HG02678 (cell line): ENCODE measurements at regions not wholly inside any gene's neighbourhood (a gene's known extent, or its start where the extent isn't known, plus 50 kb on each side); places are given as distances from the start of the nearest gene placed in this dataset.

Source experiments
- ATAC-seq: cut with Tn5 transposase; IDR thresholded peaks from one replicate; pipeline ENCODE4 v1.9.1; 2021; ENCODE audit warnings: mild to moderate bottlenecking, moderate library complexity; ENCODE audit not compliant: unreplicated experiment

DNA sequence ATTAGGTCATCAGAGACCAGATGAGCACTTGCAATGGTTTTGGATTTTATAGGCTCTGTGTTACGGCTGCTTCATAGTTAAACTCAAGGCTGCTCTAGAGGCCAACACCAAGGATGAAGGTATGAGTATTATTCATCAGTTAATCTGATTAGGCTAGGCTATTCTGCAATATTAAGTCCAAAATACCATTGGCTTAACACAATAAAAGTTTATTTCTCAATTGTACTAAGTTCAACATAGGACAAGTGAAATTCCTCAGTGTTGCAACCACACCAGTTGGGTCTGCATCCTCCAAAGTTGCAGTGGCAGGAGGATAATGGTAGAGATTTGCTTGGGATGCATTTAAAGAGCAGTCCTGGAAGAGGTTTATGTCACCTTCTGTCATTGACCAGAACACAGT is 538.3 kb upstream of the CDH2 start:
- ATAC-seq: no peak

DNA sequence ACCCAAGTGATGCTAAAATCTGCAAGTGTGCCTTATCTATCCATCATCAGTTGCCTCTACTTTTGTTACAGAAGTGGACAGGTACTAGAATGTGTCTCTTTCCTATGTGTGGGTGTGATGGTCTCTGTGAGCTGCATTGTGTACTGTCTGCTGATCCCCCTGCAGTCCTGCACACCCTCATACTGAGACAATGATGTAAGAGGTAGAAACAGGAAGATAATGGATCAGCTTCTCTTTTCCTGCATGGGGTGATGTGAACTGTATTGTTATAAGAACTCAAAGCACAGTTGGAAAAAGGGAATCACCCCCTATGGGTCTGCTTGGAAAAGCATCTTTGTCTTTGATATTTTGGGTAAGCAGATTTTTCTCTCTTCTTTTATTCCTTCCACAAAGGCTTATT is 537.6 kb upstream of the CDH2 start:
- no peak for ATAC-seq

DNA sequence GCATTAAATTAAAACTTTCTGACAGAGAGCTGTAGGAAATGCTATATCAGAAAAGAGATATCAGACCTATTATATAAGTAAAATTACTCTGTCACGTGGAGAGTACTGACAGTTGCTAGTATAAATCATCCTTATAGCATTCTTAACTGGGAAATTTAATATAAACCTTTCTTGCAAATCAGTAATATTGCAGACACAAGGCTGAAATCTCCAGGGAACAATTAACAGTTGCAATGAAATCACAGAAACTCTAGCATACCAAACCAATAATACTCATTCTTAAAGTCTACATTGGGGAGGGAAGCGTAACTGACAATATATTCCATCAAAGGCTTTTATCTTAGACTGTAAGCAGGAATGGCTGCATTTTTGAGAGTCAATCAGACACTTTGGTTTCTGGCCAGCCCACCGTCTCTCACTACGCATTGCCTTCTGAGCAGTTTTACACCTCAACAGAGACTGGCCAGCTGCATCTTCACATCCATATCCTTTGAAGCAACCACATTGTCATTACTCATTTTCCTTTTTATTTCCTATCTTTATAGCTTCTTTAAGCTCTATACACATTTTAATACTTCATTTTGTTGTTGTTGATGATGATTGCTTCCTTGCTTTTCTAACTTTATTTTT is 536.0 kb upstream of the CDH2 start:
- no peak for ATAC-seq

DNA sequence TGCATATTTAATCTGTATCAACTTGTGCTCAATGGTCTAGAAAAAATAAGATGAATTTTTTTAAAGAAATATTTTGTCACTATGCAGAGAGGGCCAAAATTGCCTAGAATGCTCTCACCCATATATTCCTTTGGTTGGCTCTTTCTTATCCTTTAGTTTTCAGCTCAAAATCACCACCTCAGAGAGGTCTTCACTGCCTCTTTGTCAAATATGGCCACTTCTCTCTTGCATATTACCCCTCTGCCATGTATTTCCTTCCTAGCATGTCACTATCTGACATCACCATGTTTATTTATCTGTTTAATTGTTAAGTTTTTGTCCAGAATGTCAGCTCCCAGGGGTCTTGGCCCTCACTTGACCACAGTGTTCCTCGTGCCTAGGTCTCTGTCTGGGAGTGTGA is 535.2 kb upstream of the CDH2 start:
- no peak for ATAC-seq

DNA sequence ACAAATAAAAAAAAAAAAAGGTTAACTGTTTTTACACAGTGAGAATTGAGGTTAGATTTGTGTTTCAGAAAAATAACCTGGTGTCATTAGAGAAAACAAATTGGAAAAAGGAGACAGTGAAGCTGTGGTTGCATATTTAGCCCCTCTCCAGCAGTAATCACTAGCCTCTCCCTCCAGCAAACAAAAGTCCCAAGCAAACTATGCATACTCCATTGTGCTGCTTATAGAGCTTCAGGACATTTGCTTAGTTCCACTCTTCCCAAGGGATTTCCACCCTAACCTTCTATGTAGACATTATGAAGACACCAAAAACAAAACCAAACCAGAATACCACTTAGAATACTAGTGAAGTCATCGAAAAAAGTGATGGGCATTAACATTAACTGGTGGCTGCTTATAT is 534.2 kb upstream of the CDH2 start:
- no peak for ATAC-seq

DNA sequence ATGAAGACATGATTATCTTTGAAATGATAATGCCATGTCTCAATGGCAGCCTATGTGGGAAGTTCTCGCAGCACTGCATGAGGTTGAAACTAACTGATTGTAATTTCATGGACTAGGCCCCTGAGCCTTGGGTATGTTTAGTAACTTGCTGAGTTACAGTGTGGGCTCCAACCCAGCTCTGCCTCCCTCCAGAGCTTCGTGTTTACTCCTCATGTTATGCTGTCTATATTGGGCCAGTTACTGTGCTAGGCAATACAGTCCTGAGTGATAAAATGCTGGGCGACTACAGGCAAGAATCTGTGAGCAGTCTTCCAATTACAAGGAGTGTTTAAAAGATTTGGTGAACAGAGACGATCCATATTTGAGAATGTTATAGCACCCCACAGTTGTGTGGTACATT is 530.1 kb upstream of the CDH2 start:
- no peak for ATAC-seq

DNA sequence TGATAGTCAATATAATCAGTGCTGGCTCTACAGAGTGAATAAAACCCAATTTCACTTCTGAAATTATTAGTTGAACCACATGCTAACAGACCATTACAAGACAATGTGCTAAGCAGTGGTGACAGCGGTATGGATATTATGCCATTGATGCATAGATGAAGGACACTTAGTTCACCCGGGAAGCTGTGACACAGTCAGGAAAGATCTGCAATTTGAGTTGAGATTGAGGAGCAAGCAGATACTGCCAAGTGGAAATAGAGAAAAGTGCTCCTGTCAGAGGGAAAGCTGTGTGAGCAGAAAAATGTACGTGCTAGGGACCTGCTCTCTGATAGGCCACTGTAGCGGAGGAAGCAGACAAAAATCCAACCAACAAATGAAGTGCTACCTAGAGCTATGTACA is 529.5 kb upstream of the CDH2 start:
- no peak for ATAC-seq

DNA sequence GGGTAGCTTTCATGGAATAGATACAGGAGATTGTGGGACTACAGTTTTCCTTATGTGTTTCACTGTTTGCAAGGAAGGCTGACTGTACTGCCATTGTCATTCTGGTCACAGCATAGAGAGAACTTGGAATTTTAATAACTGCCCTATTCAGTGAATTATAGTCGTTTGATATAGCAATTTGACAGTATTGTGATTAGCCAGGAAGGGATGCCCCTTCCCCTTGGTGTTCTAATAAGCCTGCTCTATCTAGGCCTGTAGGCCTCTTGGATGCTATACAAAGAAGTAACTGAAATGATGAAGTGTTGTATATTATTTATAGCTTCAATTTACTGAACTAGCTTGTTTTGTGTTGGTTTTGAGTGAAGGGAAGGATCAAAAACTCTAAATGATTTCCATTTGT is 528.6 kb upstream of the CDH2 start:
- no peak for ATAC-seq

DNA sequence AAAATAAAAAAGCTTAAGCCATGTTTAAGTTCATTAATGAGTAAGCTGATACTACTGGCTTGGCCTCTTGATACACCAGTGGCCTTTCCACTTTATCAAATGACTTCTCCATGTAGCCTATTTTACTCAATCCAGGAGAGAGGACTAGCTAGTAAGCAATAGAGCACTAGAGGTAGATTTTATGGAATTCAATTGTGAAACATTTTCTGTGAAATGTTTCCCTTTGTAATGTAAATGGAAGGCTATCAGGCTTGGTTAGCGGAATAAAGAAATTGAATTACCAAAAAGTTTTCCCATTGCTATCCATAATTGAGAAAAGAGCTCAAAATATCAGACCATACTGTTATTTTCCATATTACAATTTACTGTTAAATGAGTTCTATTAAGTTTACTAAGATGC is 515.4 kb upstream of the CDH2 start:
- no peak for ATAC-seq

DNA sequence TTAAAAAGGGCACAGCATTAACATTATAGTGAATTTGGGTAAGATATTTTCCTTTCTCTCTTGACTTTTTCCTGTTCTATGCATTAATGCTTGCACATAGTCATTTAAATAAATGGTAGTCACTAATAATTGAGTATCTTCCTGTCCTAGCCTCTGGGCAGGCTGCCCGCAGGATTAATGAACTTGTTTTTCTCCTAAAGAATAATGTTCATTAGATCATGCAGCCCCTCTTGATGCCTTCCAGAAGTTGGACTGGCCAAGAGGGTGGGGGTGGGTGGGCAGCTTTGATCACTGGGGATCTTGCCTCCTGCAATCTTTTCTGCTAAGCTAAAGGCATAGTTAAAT is 514.5 kb upstream of the CDH2 start:
- no peak for ATAC-seq

DNA sequence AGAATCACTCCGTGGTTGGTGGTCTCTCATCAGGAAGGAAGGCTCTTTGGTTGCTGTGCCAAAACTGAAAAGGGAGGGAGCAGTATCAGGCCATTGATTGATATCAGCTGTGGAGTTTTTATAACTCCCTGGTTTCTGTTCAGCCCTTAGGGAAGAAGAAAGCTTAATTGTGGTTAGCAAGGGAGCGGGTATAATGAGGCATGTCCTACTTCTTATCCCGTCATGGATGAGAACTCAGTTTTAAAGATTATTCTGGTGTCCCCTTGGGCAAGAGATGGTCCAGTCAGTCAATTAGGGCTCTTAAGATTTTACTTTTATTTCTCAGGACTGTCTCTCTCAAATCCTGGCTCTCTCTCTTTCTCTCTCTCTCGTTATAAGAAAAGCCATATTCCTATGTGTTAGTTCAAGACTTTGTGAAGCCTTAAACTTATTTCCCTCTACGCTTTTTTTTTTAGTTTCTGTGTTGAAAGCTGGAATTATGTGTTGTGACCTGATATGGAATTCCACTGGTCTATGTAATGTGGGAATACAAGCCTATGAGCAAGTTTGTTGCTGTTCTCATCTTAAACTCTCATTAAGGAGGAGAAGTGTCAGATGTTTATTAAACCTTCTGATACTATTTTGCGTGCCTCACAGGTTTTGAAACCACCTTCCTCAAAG is 514.0 kb upstream of the CDH2 start:
- ATAC-seq: no peak

DNA sequence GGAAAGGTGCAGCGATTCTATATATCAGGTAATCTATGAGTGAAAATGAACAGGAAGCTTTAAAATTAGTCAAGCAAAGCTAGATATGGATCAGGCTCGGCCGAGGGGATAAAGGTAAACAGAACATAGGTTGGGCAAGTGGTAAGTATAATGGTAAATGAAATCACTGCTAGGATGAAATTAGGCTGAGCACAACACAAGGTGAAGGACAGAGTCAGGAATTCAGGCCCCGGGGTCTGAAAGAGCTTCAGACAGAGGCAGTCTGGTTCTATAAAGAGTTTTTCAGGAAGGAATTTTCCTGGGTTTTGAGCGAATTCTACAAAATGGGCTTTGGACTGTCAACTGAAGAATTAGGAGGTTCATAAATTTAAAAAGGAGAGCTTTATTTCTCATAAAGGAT is 513.2 kb upstream of the CDH2 start:
- no peak for ATAC-seq

DNA sequence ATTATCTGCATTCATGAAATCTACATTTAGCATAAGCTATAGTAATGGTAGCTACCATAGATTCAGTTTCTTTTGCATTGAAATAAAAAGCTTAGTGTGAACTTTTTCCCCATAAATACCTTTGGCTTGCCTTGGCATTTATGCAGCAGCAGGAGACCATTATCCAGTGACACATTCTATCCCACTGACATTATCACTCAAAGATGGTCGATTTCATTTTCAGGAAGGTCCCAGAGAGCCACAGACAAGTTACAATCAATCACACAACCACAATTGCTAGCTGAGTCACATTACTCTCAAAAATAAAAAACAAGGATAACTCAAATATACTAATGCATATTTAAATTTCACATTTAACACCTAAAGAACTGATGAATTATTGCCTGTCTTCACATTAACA is 512.7 kb upstream of the CDH2 start:
- ATAC-seq: no peak

DNA sequence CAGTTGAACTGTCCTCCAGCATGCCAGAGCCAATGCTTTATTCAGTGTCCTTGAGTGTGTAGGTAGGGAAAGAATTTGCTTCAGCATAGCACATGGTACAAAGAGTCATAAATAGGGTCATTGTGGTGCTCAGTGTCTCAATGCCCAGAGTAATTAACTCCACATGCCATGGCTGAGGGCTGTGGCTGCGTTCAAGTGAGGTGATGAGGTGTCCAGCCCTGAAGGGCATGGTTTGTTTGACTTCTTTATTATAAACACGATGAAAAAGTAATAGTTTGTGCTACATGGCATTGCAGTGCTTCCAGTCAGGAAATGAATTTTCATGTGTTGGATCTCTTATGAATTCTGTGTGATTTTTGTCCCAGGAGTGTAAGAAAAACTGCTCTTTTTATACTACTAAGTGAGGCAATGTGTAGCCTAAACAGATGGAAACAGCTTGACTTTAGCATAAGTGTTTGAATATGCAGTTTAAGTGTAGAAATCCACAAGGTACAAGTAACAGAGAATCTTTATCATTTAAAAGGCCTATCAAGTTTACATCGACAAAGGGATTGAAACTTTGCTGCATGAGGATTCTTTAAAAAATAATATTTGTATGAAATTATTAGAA is 507.9 kb upstream of the CDH2 start:
- ATAC-seq: no peak

DNA sequence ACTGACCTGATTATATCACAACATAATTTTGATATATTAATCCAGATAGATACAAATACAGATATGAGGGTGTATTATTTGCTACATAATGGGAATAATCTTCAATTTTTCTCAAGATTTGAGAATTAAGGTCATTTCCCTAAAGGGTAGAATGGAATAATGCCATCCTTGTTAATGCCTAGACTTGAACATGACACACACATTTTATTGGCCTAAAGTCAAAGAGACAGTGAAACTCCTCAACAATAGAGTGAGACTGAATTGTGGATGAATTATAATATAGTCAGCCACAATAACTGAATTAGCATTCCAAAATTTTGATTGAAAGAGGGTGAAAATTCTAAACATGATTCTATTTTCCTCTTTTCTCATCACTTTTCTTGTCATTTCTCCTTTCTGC is 506.0 kb upstream of the CDH2 start:
- no peak for ATAC-seq

DNA sequence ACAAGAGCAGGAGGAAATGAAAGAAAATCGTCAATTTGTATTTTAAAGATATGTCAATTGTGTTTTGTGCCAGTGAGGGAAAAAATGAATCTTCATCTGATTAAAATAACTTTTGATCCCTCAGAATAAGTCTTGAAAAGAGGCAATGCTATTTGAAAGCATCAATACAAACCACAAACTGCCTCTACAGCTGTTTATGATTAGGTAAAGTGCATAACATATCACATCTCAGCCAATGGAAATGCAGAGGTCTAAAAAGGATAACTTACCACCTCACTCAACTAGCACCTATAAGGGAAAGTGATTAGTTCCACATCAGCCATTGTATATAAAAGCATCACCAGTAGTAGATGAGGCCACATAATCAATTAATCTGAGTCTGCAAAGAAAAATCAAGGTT is 492.2 kb upstream of the CDH2 start:
- ATAC-seq: no peak

DNA sequence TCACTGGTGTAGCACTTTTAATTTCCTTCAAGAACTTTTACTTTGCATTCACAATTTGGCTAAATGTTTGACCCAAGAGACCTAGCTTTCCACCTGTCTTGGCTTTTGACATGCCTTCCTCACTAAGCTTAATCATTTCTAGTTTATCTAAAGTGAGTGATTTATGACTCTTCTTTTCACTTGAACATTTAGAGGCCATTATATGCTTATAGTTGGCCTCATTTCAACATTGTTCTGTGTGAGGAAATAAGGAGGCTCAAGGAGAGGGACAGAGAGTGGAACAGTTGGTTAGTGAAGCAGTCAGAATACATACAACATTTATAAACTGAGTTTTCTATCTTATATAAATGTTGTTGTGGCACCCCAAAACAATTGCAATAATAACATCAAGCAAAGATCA is 489.3 kb upstream of the CDH2 start:
- no peak for ATAC-seq

DNA sequence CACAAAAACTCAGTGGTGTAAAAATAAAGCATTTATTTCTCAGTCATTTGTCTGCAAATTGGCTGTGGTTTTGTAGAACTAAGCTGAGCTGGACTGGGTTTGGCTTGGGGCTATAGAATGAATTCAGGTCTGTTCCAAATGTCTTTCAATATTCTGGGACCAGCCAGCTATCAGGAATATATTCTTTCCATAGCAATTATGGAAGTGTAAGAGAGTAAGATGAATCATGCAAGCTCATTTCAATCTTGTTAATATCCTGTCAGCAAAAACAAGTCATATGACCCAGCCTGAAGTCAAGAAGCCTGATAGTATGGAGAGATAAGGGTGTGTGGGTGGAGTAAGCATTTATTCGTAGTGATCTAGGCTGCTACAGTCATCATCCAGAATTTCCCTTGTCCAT is 481.0 kb upstream of the CDH2 start:
- no peak for ATAC-seq

DNA sequence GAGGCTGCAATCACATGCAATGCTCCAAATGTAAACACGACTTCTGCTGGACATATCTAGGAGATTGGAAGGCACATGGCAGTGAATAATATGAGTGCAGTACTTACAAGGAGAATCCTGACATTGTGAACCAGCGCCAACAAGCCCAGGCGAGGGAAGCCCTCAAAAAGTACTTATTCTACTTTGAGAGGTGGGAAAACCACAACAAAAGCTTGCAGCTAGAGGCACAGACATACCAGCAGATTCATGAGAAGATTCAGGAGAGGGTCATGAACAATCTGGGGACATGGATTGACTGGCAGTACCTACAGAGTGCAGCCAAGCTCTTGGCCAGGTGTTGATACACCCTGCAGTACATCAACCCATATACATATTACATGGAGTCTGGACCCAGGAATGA is 475.7 kb upstream of the CDH2 start:
- ATAC-seq: no peak

DNA sequence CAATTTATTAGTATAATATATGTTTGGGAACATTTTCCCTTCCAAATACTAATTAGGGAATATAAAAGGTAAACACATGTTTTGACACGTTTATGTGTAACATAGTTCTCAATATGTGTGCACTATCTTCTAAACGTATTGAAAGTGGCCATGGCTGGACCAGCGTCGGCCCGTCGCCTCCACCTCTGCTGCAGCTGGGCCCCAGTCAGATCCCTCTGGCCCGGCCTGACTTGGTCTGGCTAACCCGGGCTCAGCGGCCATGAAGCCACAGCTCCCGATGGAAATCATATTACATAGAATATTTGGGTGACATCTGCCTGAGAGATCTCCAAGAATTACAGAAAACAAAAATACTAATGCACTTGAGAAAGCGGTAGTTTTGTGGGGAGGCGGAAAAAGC is 474.4 kb upstream of the CDH2 start:
- no peak for ATAC-seq

DNA sequence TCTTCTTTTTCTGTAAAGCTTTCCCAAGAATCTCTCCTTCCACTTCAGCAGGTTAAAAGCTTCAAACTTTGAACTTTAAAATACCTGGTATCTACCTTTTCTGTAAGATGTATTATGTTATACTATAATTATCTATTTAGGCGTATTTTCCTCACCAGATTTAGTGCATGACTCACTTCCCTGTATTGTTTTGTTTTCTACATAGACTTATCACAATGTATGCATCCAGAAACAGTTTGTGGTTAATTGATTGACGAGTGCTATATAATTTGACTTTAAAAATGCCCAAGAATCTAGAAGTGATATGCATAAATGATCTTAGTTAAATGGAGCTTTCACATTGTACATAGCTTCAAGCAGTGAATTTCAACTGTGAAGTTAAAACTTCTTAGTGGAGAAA is 473.9 kb upstream of the CDH2 start:
- no peak for ATAC-seq

DNA sequence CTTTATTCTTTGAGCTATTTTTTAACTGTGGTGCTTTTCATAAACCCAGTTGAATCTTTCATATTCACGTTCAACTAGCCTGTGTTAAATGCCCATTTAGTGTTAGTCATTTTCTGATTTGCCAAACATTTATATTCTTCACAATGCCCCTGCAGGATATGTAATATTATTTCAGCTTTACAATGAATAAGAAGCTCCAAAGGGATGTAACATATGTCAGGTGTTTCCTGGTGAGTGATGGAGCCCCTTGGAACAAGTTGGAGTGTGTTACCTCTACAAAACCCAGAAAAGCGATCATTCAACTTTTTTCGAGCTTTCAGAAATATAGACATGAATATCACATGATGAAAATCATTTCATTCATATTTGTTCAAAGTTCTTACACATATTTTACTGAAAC is 471.0 kb upstream of the CDH2 start:
- no peak for ATAC-seq

DNA sequence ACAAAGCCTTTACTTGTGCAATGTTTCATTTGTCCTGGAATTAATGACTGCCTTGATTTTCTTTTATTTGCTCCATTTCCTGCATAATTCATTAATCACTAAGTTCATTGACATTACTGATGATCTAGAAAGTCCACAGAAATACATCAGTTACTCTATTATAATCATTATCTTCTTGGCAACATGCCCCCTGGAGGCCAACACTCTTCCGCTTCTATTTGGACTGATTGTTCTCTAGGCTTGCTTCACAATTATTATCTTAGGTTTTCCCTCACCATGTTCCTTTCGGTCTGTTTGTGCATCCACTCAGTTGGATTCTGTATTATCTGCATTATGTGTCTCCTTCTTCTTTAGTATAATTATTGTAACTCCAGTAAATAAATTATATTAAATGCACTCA is 461.0 kb upstream of the CDH2 start:
- ATAC-seq: no peak
